D721Med (cell line): ENCODE measurements at regions not wholly inside any gene's neighbourhood (a gene's known extent, or its start where the extent isn't known, plus 50 kb on each side); places are given as distances from the start of the nearest gene placed in this dataset.

Experiments used
- DNase-seq: peaks from one replicate; pipeline ENCODE4 v3.0.0; 2011; ENCODE audit warnings: low spot score; ENCODE audit not compliant: insufficient read length
- FAIRE-seq: peaks from 2 replicates; lab custom pipeline; 2011; peaks lifted over from hg19 to GRCh38; lab: Jason Lieb, UNC
- TF ChIP-seq, protein P1 (sequence below): IDR thresholded peaks from 2 replicates; pipeline ENCODE4 v1.5.1; 2012; ENCODE audit warnings: mild to moderate bottlenecking, control low read depth; ENCODE audit not compliant: insufficient read depth; ENCODE audit errors: missing control alignments

DNA sequence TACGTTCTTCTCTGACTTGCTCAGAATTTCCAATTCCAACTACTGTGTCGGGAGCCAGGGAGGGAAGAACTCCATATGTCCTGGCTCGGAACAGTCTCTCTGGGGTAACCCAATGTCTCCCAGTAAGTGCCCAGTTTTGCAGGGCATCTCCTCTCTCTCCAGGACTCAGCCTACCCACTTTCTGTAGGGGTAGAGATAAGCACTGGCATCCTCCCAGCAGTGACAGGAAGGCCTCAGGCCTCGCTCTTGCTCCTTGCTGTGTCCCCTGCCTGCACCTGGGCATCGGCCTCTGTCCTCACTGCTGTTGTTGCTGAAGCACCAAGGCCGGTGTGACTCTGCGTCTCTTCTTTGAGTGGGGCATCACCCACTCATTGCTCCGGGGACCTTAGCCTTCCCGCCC, 388.9 kb upstream of the JARID2 start:
- TF ChIP-seq, protein P1, sequence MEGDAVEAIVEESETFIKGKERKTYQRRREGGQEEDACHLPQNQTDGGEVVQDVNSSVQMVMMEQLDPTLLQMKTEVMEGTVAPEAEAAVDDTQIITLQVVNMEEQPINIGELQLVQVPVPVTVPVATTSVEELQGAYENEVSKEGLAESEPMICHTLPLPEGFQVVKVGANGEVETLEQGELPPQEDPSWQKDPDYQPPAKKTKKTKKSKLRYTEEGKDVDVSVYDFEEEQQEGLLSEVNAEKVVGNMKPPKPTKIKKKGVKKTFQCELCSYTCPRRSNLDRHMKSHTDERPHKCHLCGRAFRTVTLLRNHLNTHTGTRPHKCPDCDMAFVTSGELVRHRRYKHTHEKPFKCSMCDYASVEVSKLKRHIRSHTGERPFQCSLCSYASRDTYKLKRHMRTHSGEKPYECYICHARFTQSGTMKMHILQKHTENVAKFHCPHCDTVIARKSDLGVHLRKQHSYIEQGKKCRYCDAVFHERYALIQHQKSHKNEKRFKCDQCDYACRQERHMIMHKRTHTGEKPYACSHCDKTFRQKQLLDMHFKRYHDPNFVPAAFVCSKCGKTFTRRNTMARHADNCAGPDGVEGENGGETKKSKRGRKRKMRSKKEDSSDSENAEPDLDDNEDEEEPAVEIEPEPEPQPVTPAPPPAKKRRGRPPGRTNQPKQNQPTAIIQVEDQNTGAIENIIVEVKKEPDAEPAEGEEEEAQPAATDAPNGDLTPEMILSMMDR, result no peak
- FAIRE-seq, result no peak
- DNase-seq, result no peak

DNA sequence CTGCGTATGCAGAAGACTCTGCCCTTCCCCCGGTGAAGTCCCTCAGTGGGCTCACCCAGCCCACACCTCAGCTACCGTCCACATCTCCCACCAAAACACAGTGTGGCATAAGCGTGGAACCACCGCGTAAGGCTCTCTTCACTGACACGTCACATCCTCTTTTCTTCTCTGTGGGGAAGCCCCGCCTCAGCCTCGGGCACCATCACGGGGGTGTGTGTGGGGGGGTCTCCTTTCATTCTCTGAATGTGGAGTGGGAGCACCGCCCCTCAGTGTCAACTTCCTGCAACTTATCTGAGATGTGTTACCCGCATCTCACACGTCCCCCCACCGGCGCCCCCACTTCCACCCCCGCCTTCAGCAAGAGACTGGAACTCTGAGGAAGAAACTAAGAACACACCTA, 388.4 kb upstream of the JARID2 start:
- FAIRE-seq (no peak), DNase-seq (no peak)
- TF ChIP-seq, protein P1, result no peak

DNA sequence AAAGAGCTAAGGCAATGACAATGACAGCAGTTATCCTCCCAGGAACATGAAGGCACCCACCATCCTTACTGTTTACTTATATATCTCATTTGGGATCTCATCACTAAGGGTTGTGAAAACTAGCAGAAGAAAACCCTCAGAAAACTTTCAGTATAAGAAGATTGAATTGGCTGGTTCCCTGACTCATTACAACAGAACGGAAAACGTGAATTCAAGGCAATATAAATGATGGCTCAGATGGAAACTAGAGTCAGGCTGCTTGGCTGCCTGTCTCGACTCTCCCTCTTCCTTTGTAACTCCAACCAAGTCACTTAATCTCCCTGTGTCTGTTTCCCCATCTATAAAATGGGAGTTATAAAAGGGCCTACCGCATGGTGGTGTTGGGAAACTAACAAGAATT, 387.1 kb upstream of the JARID2 start:
- DNase-seq (no peak), FAIRE-seq (no peak)
- TF ChIP-seq, protein P1, result no peak

DNA sequence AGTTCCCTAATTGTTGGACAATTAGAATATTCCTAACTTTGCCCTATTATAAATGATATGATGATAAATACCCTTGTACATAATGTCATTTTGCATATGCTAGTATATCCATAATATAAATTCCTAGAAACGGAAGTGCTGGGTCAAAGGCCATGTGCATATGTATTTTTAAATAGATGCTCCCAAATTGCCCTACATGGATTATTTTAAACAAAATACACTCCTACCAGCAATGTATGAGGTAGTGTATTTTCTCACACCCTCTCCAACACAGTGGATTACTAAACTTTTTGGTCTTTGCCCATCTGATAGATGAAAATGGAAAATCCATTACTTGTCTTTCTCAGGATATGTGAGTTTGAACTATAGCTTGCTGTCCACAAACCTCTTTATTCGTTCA, 385.1 kb upstream of the JARID2 start:
- no peak for FAIRE-seq
- no peak for DNase-seq
- TF ChIP-seq, protein P1, result no peak

DNA sequence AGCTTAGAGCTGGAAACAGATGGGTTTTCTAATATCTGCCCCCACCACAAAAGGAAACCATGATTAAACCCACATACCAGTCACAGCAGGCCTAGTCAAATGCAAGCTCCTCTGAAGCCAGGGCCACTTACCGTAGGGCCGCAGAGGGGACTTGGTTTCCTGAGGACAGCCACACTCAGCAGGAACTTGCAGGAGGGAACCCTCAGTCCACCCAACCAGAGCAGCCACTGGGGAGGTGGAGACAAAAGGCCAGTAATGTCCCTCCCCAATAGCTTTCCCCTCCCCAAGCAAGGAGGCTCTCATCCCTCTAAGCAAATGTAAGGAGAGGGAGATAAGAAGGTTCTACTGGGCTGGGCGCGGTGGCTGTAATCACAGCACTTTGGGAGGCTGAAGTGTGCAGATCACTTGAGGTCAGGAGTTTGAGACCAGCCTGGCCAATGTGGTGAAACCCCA, 384.4 kb upstream of the JARID2 start:
- FAIRE-seq (no peak), DNase-seq (peak; percentile 55)
- TF ChIP-seq, protein P1, result no peak

DNA sequence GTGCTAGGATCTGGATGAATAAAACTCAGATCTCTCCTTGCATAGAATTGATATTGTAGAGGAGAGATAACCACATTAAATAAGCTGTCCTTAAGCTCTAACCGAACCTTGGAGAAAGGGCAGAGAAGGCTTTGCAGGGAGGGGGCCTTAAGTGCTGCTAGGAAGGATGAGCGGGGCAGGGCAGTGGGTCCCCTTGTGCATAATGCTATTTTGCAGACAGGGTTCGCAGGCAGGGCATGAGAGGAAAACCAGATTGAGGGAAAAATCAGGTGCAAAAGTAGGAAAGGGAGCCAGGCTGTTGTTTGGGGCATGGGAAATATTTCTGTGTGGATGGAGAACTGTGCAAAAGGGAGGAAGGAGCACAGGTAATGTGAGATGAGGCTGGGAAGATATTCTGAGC, 383.0 kb upstream of the JARID2 start:
- FAIRE-seq (no peak), DNase-seq (no peak)

More for the DNA sequence above, 383.0 kb upstream of the JARID2 start:
- TF ChIP-seq, protein P1, result no peak
